Dedifferentiated amniotic fluid mesenchymal stem cell (primary cell): ENCODE measurements at regions not wholly inside any gene's neighbourhood (a gene's known extent, or its start where the extent isn't known, plus 50 kb on each side); places are given as distances from the start of the nearest gene placed in this dataset.
"Not testable (repeated sequence)": the region's sequence is repeated elsewhere in the genome, so short reads cannot be mapped to it uniquely, and the experiment has no call there.

Experiments used
- DNase-seq: peaks from one replicate; pipeline ENCODE4 v3.0.0-alpha.2; 2016; ENCODE audit errors: extremely low spot score

DNA sequence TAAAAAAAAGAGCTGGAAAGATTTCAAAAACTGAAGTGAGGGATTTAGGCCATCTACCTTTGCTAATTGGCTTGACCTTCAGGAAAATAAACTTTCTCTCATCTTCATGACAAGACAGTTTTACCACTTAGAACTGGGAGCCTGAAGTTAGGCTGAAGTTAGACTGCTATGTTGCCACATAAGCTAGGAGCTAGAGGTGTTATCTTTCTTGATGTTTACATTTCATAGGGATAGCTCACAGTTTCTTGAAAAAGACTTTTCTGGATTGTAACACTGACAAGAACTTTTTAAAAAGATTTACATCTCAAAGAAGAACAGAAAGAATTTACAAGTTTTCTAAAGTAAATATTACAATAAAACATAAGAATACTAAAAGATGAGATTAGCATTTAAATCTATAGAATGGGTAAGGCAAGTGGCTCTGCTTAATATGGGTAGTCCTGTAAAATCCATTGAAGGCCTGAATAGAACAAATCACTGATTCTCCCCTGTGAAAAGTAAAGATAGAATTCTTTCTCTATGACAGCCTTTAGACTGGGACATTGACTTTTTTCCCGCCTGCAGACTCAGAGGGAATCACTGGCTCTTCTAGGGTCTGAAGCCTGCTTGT lies 1665.4 kb upstream of the CDH9 start:
- peak; percentile 22 for DNase-seq

DNA sequence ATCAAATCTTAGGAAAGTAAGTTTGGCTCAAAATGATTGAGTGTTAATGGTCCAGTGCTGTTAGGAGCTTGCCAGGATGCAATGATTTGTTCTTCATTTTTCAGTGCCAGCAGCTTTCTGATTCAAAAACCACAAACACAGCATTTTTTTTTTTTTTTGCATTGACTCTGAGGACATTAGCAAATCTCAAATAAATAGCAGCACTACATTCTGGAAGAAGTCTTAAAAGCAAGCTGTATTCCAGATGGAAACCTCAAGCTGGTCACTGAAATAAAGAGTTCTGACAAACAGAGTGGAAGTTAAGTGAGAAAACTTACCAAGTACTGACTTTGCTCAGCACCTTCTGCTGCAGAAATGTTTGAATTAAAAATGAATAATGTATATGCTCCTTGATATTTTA lies 1653.1 kb upstream of the CDH9 start:
- peak; percentile 18 for DNase-seq

DNA sequence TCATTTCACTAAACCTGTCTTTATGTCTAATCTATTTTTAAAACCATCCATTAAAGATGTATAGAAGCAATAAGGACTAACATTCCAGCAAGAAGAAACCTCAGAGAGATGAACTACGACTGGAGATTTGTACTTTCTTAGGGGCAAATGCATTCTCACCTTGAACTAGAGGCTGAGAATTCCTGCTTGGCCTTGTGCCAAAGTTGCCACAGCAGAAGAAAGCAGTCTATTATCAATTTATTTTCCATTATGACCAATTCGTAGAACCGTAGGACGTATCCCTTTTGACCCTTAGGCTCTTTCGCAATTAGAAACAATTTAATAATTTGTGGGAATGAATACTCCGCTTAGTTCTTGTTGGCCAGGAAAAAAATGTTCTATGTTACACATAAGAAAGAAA lies 1647.4 kb upstream of the CDH9 start:
- no peak for DNase-seq

DNA sequence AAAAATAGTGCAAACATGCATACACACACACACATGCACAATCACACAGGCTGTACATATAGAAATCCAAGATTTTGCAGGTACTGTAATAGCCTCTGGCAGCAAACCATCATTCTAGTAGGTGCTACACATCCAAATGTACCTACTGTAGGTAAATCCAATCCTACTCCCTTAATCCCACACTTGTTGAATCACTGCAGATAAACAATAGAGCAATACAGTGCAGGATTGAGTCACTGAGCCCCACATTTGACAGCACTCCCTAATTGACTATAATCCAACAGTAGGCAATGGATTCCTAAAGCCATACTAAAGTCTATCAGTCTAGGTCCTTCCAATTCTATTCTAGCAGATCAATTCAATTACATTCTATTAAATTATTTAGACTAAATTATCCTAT lies 1640.5 kb upstream of the CDH9 start:
- DNase-seq: no peak

DNA sequence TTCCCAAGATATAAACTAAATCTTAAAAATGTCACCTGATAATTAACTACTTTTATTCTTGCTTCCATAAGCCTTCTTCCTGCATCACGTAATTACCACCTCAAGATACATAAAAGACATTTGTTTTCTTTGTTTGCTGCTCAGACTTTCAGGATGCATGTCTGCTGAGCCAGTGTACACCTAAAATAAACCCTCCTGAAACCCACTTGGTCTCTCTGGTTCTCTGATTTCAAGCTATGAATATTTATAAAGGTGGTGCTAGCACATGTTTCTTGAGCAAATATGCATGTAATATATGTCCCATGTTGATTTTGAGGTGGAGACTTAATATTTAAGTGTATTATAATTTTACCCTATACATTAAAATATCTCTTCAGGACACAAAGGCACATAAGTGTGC lies 1627.7 kb upstream of the CDH9 start:
- no peak for DNase-seq

DNA sequence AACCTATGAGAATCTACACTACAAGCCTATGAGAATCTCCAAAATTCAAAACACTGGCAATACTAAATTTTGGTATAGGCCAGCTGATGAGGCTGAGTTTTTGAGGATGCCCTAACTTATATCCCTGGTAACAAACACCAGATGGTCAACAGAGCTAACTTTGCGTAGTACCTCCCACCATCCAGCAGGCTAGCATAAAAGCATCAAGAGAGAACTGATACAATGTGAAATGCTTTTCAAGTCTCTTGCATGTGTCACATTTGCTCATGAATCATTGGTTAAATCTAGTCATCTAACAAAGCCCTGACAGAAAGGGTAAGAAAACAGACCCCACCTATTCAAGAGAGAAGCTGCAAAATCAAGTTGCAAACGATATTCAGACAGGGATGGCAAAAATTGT lies 1609.7 kb upstream of the CDH9 start:
- DNase-seq: peak; percentile 36

DNA sequence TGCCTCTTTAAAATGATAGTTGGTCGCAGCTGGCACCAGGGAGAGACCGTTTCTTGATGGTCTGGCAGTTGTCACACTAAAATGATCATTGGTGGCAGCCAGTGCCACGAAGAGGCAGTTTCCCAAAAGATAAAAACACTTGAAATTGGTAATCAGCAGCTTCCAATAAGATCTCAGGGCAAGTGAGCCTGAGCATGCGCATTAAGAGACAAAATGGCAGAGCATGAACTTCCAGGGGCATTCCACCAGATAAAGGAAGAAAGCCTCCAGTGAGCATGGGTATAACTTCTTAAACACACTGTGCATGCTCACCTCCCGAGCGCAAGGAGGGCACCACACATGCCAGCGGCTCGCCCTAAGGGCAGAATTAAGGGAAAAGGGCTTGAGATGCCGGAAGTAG lies 1594.2 kb upstream of the CDH9 start:
- no peak for DNase-seq

DNA sequence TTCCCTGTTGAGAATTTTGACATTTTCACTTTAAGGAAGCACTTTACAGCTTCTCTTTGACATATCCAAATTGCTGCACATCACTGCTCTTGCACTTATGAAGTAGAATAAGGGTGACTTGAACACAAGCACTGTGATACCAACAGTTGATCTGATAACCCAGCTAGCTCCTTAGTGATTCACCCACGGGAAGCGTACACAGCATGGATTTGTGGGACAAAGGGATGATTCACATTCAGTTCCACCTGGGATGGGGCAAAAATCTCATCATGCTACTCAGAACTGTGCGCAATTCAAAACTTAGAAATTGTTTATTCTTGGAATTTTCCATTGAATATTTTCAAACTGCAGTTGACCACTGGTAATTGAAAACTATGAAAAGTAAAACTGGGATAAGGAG lies 1565.5 kb upstream of the CDH9 start:
- DNase-seq: no peak

DNA sequence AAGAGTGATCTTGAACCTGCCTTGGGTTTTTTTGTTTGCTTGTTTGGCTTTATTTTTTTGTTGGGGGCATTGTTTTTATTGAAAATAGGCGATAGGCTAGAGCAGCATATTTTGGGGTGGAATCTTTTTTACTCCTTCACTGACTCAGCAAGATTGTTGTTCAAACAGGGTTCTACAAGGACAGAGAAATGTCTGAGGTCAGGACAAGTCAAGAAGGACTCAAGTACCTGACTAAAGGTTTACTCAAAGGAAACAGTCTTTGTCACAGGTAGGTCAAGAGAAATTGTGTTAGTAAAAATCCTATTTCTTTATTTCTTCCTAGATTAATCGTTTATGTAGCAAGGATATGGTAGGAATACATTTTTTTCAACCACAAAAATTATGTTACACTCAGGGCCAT lies 1564.0 kb upstream of the CDH9 start:
- DNase-seq: no peak

DNA sequence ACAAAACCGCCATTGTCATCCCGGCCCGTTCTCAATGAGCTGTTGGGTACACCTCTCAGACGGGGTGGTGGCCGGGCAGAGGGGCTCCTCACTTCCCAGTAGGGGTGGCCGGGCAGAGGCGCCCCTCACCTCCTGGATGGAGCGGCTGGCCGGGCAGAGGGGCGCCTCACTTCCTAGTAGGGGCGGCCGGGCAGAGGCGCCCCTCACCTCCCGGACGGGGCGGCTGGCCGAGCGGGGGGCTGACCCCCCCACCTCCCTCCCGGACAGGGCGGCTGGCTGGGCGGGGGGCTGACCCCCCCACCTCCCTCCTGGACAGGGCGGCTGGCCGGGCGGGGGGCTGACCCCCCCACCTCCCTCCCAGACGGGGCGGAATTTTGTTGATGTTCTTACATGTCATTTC lies 1558.3 kb upstream of the CDH9 start:
- DNase-seq: not testable (repeated sequence)

DNA sequence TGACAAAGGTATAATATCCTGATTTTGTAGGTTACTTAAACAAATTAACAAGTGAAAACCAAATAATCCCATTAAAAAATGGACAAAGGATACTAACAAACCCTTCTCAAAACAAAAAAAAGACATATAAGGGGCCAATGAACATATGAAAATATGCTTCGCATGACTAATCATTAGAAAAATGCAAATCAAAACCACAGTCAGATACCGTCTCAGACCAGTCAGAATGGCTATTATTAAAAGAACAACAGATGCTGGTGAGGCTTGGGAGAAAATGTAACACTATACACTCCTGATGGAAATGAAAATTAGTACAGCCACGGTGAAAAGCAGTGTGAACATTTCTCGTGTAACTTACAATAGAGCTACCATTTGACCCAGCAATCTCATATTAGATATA lies 1542.2 kb upstream of the CDH9 start:
- DNase-seq: peak; percentile 69

DNA sequence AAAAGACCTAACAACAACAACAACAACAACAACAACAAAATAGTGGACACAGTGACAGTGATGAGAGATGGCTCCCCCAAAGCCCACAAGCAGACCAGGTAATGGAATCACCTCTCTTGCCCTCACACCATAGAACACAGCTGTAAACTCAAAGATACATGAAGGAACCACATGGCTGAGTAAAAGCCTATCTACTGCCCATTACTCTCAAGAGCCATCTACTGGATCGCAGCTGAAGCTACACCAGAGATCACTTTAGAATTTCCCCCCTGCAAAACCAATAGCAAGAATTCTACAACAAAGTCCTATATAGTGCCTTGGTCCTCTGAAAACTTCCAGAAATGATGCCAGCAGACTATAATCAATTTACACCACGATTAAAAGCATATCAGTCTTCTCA lies 1537.6 kb upstream of the CDH9 start:
- no peak for DNase-seq

DNA sequence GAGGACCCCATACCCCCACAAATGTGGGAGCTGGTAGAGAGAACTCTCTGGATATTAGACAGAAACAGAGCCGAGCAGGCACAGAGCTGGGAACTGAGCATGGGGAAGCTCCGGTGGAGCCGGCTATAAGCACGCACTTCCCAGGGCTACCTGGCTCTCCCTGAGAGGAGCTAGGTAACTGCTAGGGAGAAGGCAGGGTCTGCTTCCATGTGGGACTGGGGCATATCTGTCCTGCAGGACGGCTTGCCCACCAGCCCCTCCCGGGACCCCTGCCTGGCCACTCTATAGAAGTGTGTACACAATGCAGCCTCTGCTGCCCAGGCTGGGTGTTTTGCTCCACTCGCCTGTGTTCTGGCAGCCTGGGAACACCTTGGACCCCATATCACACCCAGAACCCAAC lies 1537.0 kb upstream of the CDH9 start:
- DNase-seq: no peak

DNA sequence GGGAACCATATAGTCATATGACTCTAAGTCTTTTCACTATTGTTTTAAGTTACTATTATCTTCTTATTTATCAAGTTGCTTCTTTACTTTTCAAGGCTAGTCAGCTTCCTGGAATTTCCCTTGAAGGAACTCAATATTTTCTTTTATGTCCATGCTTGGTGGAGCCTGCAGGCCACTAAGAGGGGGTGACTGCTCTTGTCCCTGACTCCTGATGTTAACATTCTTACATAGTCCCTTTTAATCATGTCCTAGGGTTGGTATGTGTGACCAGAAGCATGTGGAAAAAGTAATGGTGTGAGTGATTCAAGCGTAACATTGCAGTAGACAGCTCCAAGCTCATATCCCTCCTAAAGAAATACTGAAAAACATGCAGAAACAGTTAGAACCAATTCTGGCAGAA lies 1536.2 kb upstream of the CDH9 start:
- DNase-seq: no peak

DNA sequence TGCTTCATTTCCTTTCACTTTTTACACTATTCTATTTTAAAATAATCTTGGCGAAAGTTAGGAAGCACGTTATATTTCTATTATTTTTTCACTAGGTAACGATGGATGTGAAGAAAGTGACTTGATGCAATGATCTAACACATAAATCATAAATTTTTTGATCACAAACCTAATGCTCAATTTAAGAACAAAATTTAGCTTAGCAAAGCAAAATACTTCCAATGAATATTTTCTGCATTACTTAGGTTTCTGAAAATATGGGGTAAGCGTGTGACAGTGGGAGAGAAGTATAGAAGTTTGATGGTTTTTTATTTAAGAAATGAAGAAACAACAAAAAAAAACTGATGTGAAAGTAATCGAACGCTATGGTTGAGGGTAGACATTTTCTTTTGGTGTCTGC lies 1528.7 kb upstream of the CDH9 start:
- no peak for DNase-seq

DNA sequence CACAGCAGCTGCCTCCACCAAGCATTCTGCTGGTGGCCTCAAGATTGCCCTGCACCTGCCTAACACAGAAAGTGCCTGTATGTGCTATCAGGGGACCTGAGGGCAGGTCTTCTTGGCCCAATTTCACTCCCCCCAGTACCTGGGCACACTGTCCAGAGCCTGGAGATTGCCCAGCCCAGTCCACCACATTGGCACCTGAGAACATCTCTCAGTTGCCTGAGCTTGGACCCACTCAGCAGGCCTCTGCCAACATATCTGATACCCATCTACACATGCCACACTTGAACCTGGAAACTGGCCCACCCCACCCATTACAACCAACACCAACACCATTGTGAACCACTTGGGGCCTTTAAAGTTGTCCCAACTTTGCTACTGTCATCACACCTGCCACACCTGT lies 1523.1 kb upstream of the CDH9 start:
- DNase-seq: no peak

DNA sequence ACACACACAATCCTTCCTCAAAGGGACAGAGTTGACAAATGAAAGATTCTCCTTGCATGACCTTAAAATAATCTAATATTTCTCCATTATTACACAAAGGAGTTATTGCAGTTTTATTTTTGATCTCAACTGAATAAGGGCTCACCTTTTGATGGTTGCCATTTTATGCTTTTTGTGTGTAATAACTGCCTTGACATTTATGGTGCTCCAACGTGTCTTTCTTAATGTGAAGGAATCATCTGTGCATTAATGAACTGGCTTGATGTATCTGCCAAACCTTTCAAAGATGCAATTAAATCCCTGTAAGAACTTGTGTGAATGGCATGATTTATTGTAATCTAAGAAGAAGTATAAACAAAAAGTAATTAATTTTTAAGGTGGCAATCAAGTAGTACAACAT lies 1519.8 kb upstream of the CDH9 start:
- DNase-seq: no peak

DNA sequence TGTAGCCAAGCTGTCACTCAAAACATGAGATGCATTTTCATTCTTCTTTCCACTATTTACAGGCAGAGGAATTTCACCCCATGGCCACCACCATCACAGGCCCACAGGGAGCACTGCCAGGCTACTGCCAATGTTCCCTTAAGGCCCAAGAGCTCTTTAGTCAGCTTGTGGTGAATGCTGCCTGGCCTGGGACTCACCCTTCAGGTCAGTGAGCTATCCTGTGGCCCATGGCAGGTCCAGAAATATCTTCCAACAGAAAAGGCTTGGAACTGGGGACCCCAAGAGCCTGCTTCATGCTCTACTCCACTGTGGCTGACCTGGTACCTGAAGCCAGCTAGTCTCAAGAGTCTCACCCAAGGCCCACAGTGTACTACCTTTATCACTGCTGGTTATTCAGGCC lies 1518.7 kb upstream of the CDH9 start:
- DNase-seq: no peak

DNA sequence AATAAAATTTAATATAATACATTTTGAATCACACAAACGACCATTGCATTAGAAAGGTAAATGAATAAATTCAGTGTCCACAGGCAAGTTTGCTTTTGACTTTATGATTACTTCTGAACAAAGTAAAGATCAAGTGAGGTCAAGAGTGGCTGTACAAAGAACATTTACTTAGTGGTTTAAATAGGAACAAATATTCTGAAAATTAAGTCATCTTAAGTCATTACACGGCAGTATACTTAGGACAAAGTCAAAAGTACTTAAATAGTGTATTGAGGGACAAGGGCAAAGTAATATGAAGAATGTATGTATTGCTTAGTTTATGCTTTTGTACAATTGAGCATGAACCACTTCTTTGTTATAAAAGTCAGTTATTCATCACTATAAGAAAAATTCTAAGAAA lies 1511.2 kb upstream of the CDH9 start:
- DNase-seq: no peak

DNA sequence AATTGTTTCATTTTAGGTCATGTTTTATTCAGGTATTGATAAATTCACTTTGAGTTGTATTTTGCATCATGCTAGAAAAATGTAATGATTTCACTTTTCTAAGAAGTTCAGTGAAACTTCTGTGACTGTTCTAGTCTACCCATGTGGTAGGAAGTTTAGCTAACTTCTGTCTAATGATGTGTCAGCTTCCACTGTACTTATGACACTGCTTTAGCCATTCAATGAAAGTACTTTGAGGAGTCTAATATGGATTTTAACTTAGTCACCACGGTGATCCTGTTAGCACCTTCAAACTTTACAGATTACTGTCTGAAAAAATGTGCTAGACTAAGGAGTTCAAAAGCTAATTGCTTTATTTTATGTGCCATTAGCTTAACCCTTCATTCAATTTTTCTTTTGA lies 1510.5 kb upstream of the CDH9 start:
- DNase-seq: no peak

DNA sequence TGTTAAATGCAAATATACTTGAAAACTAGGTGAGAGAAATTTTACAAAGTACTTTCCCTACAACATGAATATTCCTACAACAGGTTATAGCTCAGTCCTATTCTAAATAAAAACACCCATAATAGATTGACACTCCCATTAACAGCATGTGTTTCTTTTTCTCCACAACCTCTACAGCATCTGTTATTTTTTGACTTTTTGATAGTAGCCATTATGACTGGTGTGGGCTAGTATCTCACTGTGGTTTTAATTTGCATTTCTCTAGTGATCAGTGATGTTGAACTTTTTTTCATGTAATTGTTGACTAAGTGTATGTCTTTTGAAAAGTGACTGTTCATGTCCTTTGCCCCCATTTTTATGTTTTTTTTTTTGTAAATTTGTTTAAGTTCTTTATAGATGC lies 1506.1 kb upstream of the CDH9 start:
- no peak for DNase-seq

DNA sequence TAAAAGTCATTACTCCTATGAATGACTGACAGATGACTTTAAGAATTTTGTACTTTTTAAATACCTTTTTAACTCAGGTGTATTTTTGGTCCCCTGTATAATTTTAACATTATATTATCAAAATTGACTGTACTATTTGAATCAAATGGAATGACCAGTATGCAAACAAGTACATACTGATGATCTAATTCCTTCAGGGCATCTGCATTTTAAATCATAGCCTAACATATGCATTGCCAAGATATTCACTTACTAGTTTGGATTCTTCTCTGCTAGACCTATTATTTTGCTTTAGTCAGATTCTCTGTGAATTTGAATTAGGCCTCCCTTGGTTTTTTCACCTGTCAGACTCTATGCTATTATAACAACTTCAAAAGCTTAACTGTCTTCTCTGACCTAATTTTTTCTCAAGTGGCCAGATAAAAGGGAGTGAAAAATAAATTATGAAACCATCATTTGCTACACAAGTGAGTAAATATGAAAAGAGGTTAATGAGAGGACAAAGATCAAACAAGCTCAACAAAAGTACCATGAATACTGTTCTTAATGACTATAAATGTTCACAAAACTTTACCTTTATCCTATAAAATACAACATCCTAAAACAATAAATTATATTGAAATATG lies 1505.2 kb upstream of the CDH9 start:
- DNase-seq: no peak

DNA sequence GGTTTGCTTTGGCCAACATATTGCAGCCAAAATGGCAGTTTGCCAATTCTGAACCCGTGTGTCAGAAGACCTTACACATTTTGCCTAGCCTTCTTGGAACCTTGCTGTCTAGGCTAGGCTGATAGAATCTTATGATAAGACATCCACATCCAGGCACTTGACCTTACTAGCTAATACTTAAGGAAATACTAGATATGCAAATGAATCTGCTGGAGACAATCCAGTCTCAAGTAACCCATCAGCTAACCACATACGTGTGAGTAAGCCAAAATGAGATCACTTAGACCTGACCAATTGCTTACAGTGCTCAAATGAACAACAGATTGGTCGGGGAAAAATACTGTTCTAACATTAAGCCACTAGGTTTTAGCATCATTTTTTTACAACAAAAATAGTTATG lies 1504.6 kb upstream of the CDH9 start:
- DNase-seq: peak; percentile 73
